Hepatocyte (in vitro differentiated cells): ENCODE measurements at regions not wholly inside any gene's neighbourhood (a gene's known extent, or its start where the extent isn't known, plus 50 kb on each side); places are given as distances from the start of the nearest gene placed in this dataset.
A peak's percentile ranks its signal among the peaks of the same experiment; 100 is the strongest.

ENCODE experiments used
- DNase-seq: peaks from one replicate; pipeline ENCODE4 v3.0.0-alpha.2; 2016; ENCODE audit warnings: low spot score
- H2AFZ ChIP-seq: fragments of 200-600 bp; sonication (generic); 2 replicates; pipeline ENCODE4 v1.6.0; 2016; ENCODE audit warnings: antibody characterized with exemption, mild to moderate bottlenecking
- H3K27ac ChIP-seq: fragments of 200-600 bp; sonication (generic); 2 replicates; pipeline ENCODE4 v1.5.1; 2016; ENCODE audit warnings: mild to moderate bottlenecking
- H3K27me3 ChIP-seq: fragments of 200-600 bp; sonication (generic); 2 replicates; pipeline ENCODE4 v1.6.1; 2016
- H3K36me3 ChIP-seq: fragments of 200-600 bp; sonication (generic); replicated peaks from 2 replicates; pipeline ENCODE4 v1.5.1; 2016; ENCODE audit warnings: low read depth; ENCODE audit not compliant: insufficient read depth
- H3K4me1 ChIP-seq: fragments of 200-600 bp; sonication (generic); 2 replicates; pipeline ENCODE4 v1.5.1; 2016; ENCODE audit warnings: mild to moderate bottlenecking, moderate library complexity; ENCODE audit not compliant: insufficient read depth
- H3K4me2 ChIP-seq: fragments of 200-600 bp; sonication (generic); 2 replicates; pipeline ENCODE4 v1.6.0; 2016
- H3K4me3 ChIP-seq: fragments of 200-600 bp; sonication (generic); 2 replicates; pipeline ENCODE4 v1.5.1; 2016; ENCODE audit warnings: mild to moderate bottlenecking
- H3K79me2 ChIP-seq: fragments of 200-600 bp; sonication (generic); 2 replicates; pipeline ENCODE4 v1.6.0; 2017; ENCODE audit warnings: mild to moderate bottlenecking
- H3K9me2 ChIP-seq: fragments of 200-600 bp; sonication (generic); replicated peaks from 2 replicates; pipeline ENCODE4 v1.6.0; 2017; ENCODE audit warnings: mild to moderate bottlenecking; ENCODE audit not compliant: insufficient read depth
- H3K9me3 ChIP-seq: fragments of 200-600 bp; sonication (generic); 2 replicates; pipeline ENCODE4 v1.5.1; 2016; ENCODE audit warnings: low read depth, mild to moderate bottlenecking
- H4K20me1 ChIP-seq: fragments of 200-600 bp; sonication (generic); 2 replicates; pipeline ENCODE4 v1.6.0; 2016; ENCODE audit warnings: mild to moderate bottlenecking; ENCODE audit not compliant: insufficient read depth, poor library complexity, severe bottlenecking
- CTCF ChIP-seq: fragments of 200-600 bp; sonication (generic); IDR thresholded peaks from 2 replicates; pipeline ENCODE4 v1.5.1; 2016; ENCODE audit warnings: antibody characterized with exemption, mild to moderate bottlenecking; ENCODE audit not compliant: poor library complexity
- EZH2 ChIP-seq: fragments of 200-600 bp; sonication (generic); IDR thresholded peaks from 2 replicates; pipeline ENCODE4 v1.6.1; 2016; ENCODE audit warnings: antibody characterized with exemption, mild to moderate bottlenecking, borderline replicate concordance
- EZH2phosphoT487 ChIP-seq: fragments of 200-600 bp; sonication (generic); IDR thresholded peaks from one replicate; pipeline ENCODE4 v1.6.1; 2018; ENCODE audit warnings: antibody characterized with exemption, mild to moderate bottlenecking, low read depth, moderate library complexity; ENCODE audit not compliant: unreplicated experiment, severe bottlenecking
- WGBS: methylation state at CpG from one replicate; pipeline ENCODE4 v1.1.6; 2016; ENCODE audit warnings: low lambda C conversion rate; ENCODE audit errors: missing lambda C conversion rate; 5-methylcytosine and 5-hydroxymethylcytosine counted together

- DNase-seq: no peak
- 98% methylated on average over 2 of the region's 2 CpGs for WGBS
- no peak overlapping the region for H3K27ac ChIP-seq
Measured at GRCh38 chr17:65371702-65372101, 189.7 kb downstream of the AXIN2 start.

GRCh38 chr17:65370669-65371131 is 190.7 kb downstream of the AXIN2 start:
- no peaks in the 10 kb centered on the region for H3K9me2 ChIP-seq
- H3K36me3 ChIP-seq: no peaks in the 10 kb centered on the region
- H4K20me1 ChIP-seq: no peaks in the 10 kb centered on the region
- peak overlapping the region; percentile 33 for H3K27ac ChIP-seq
- H3K4me2 ChIP-seq: no peak overlapping the region
- WGBS: 34% methylated on average over 15 of the region's 15 CpGs
- H3K4me1 ChIP-seq: peaks cover 5% of the 10 kb centered on the region
- H3K27me3 ChIP-seq: no peaks in the 10 kb centered on the region
- DNase-seq: peak; percentile 64
- TF ChIP-seq EZH2 (no peak), EZH2phosphoT487 (no peak), CTCF (no peak)
- no peaks in the 10 kb centered on the region for H3K79me2 ChIP-seq
- H2AFZ ChIP-seq: no peak overlapping the region
- H3K4me3 ChIP-seq: no peak overlapping the region
- no peaks in the 10 kb centered on the region for H3K9me3 ChIP-seq

More at GRCh38 chr17:65371702-65372101, 189.7 kb downstream of the AXIN2 start:
- no peaks in the 10 kb centered on the region for H3K36me3 ChIP-seq
- no peak overlapping the region for H3K4me2 ChIP-seq
- no peaks in the 10 kb centered on the region for H4K20me1 ChIP-seq
- H2AFZ ChIP-seq: no peak overlapping the region
- H3K4me3 ChIP-seq: no peak overlapping the region
- H3K9me3 ChIP-seq: no peaks in the 10 kb centered on the region
- TF ChIP-seq EZH2phosphoT487: no peak
- TF ChIP-seq EZH2: no peak
- no peak for TF ChIP-seq CTCF
- H3K9me2 ChIP-seq: no peaks in the 10 kb centered on the region
- H3K79me2 ChIP-seq: no peaks in the 10 kb centered on the region
- no peaks in the 10 kb centered on the region for H3K27me3 ChIP-seq
- peaks cover 5% of the 10 kb centered on the region for H3K4me1 ChIP-seq

GRCh38 chr17:65368341-65368740 is 193.1 kb downstream of the AXIN2 start:
- Histone ChIP-seq H3K36me3 (no peaks in the 10 kb centered on the region), H3K27ac (no peak overlapping the region), H2AFZ (no peak overlapping the region), H3K27me3 (no peaks in the 10 kb centered on the region), H3K9me2 (no peaks in the 10 kb centered on the region), H3K79me2 (no peaks in the 10 kb centered on the region), H3K4me2 (no peak overlapping the region), H3K4me3 (no peak overlapping the region), H3K4me1 (peaks cover 5% of the 10 kb centered on the region), H3K9me3 (no peaks in the 10 kb centered on the region), H4K20me1 (no peaks in the 10 kb centered on the region)
- 89% methylated on average over 4 of the region's 4 CpGs for WGBS
- no peak for DNase-seq
- no peak for TF ChIP-seq EZH2
- no peak for TF ChIP-seq EZH2phosphoT487
- no peak for TF ChIP-seq CTCF
